Thyroid gland (tissue), 4 donors: ENCODE measurements at regions not wholly inside any gene's neighbourhood (a gene's known extent, or its start where the extent isn't known, plus 50 kb on each side); places are given as distances from the start of the nearest gene placed in this dataset. TPM values are rescaled to one million over a fixed set of nuclear protein-coding genes. Genes with fewer than 3 reads are reported as not detected.

Experiments
- DNase-seq, 2 donors: peaks; one replicate each; pipeline ENCODE4 v3.0.0-alpha.2; 2019
- H3K27ac ChIP-seq, 3 donors: fragments of 200-600 bp; sonication (generic); 1 replicate in 2 of 3; 2 replicates in 1 of 3; pipeline ENCODE4 v1.5.1; 2016 to 2019; ENCODE audit warnings: mild to moderate bottlenecking in 1 of 3, moderate library complexity in 1 of 3
- H3K27me3 ChIP-seq: fragments of 200-600 bp; sonication (generic); one replicate; pipeline ENCODE4 v1.5.1; 2019
- H3K36me3 ChIP-seq, 2 donors: fragments of 200-600 bp; sonication (generic); one replicate each; pipeline ENCODE4 v1.5.1; 2016 to 2019
- H3K4me1 ChIP-seq, 2 donors: fragments of 200-600 bp; sonication (generic); one replicate each; pipeline ENCODE4 v1.5.1; 2017 to 2019
- H3K4me3 ChIP-seq, 3 donors: fragments of 200-600 bp; sonication (generic); replicated peaks in 1 of 3; 1 replicate in 2 of 3; 2 replicates in 1 of 3; pipeline ENCODE4 v1.5.1; 2016; ENCODE audit warnings: mild to moderate bottlenecking in 1 of 3
- H3K9me3 ChIP-seq: fragments of 200-600 bp; sonication (generic); one replicate; pipeline ENCODE4 v1.5.1; 2017
- POLR2A ChIP-seq, 2 donors: fragments of 450-650 bp; IDR thresholded peaks; one replicate each; pipeline ENCODE4 v1.6.1; 2017; ENCODE audit warnings: antibody characterized with exemption in 2 of 2, mild to moderate bottlenecking in 2 of 2, moderate library complexity in 1 of 2
- WGBS, 2 donors: methylation state at CpG; one replicate each; pipeline ENCODE4 v1.1.5; 2017; 5-methylcytosine and 5-hydroxymethylcytosine counted together
- intact Hi-C: fragments of 100-400 bp; cut with DNase I; formaldehyde crosslinking; loops from one replicate; pipeline ENCODE4 v1.15.1; 2023
- small RNA-seq: library from RNA; depleted of rRNA; stranded (forward); fragments of <200 nt; gene quantifications from one replicate; pipeline ENCODE3, GENCODE V24; 2016
- TF ChIP-seq, protein P1 (sequence below), 6 experiments: fragments of 200-600 bp in 3 of 6; fragments of 450-650 bp in 3 of 6; sonication (generic) in 3 of 6; IDR thresholded peaks; one replicate each; pipeline ENCODE4 v1.5.1; 2016 to 2019; ENCODE audit warnings: antibody characterized with exemption in 6 of 6, mild to moderate bottlenecking in 2 of 6, inconsistent platforms in 1 of 6, moderate library complexity in 1 of 6

DNA sequence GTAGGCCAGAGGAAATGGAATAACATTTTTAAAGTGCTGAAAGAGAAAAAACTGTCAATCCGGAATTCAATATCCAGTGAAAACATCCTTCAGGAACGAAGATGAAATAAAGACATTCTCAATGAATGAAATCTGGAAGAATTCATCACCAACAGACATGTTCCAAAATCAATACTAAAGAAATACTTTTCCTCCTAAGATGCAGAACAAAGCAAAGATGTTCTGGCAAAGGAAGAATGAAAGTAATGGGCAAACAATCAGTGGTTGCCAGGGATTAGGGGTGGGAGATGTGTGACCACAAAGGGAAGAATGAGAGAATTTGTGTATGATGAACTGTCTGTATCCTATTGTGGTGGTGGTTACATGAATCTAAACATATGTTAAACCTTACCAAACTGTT is 52.8 kb upstream of the EEPD1 start:
- H3K36me3 ChIP-seq = no peaks in the 10 kb centered on the region
- 44 to 77% methylated on average over 2 of the region's 2 CpGs for WGBS, 2 donors
- TF ChIP-seq, protein P1, sequence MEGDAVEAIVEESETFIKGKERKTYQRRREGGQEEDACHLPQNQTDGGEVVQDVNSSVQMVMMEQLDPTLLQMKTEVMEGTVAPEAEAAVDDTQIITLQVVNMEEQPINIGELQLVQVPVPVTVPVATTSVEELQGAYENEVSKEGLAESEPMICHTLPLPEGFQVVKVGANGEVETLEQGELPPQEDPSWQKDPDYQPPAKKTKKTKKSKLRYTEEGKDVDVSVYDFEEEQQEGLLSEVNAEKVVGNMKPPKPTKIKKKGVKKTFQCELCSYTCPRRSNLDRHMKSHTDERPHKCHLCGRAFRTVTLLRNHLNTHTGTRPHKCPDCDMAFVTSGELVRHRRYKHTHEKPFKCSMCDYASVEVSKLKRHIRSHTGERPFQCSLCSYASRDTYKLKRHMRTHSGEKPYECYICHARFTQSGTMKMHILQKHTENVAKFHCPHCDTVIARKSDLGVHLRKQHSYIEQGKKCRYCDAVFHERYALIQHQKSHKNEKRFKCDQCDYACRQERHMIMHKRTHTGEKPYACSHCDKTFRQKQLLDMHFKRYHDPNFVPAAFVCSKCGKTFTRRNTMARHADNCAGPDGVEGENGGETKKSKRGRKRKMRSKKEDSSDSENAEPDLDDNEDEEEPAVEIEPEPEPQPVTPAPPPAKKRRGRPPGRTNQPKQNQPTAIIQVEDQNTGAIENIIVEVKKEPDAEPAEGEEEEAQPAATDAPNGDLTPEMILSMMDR (IDR thresholded peaks at IDR 0.05) = no peak
- TF ChIP-seq POLR2A (IDR thresholded peaks at IDR 0.05) = no peak
- H3K27ac ChIP-seq = no peak overlapping the region
- H3K27me3 ChIP-seq = no peaks in the 10 kb centered on the region
- DNase-seq = no peak
- H3K9me3 ChIP-seq = no peaks in the 10 kb centered on the region
- no peaks in the 10 kb centered on the region for H3K4me1 ChIP-seq
- H3K4me3 ChIP-seq = no peak overlapping the region
- intact Hi-C loops = no loop called here

DNA sequence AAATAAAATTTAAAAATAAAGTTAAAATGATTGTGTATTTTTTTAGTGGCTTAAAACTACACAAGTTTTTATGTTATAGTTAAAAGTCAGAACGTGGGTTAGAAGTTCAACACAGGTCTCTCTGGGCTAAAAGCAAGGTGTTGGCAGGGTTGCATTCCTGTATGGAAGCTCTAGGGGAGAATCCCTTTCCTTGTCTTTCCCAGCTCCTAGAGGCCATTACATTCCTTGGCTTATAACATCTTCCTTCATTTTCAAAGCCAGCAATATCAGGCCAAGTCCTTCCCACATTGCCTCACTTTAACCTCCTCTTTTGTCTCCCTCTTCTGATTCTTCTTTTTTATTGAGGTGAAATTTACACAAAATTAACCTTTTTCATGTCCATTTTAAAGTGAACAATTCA is 52.4 kb upstream of the EEPD1 start:
- intact Hi-C loops = no loop called here
- 82 to 90% methylated on average over 1 of the region's 1 CpG for WGBS, 2 donors
- Histone ChIP-seq H3K4me3 (no peak overlapping the region), H3K27me3 (no peaks in the 10 kb centered on the region), H3K27ac (no peak overlapping the region), H3K4me1 (no peaks in the 10 kb centered on the region), H3K9me3 (no peaks in the 10 kb centered on the region), H3K36me3 (no peaks in the 10 kb centered on the region)
- no peak for TF ChIP-seq POLR2A (IDR thresholded peaks at IDR 0.05)
- TF ChIP-seq, protein P1 (IDR thresholded peaks at IDR 0.05) = no peak
- no peak for DNase-seq

Small RNAs in the stretch of these regions (small RNA-seq; reads per million reads assigned to genes)
- not detected for gene RNU6-1085P
